HL-60/S4 (cell line): ENCODE measurements at regions not wholly inside any gene's neighbourhood (a gene's known extent, or its start where the extent isn't known, plus 50 kb on each side); places are given as distances from the start of the nearest gene placed in this dataset.

Experiments
- in situ Hi-C: fragments of 300-500 bp; cut with MboI; formaldehyde crosslinking; loops from 2 replicates; pipeline ENCODE4 v1.14.3; 2022; ENCODE audit warnings: low sequenced_read_pairs

DNA sequence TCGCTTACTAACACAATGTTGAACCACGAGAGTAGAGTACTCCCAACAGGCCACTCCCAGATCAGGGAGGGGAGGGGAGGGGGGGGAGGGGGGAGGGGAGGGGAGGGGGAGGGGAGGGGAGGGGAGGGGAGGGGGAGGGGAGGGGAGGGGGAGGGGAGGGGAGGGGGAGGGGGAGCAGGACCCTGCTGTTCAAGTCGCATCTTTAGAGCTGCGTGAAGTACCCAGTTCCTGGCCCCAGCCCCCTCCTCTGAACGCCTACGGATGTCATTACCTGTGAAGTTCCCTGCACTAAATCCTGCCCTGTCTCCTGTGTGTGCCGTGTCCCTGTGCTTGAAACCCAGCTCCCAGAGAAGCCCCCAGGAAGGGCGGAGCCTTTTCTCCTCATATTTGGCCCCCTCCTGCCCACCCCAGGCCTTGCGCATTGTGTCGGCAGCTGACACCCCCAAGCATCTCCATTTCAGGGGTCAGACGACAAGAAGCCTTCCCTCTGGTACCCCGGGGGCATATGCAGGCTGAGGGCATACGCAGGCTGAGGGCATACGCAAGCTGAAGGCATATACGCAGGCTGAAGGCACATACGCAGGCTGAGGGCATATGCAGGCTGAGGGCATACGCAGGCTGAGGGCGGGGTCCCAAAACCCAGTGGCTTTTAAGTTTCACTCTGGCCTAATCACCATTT lies 330.2 kb downstream of the C16orf95 start:
- in situ Hi-C loops: no loop called here

DNA sequence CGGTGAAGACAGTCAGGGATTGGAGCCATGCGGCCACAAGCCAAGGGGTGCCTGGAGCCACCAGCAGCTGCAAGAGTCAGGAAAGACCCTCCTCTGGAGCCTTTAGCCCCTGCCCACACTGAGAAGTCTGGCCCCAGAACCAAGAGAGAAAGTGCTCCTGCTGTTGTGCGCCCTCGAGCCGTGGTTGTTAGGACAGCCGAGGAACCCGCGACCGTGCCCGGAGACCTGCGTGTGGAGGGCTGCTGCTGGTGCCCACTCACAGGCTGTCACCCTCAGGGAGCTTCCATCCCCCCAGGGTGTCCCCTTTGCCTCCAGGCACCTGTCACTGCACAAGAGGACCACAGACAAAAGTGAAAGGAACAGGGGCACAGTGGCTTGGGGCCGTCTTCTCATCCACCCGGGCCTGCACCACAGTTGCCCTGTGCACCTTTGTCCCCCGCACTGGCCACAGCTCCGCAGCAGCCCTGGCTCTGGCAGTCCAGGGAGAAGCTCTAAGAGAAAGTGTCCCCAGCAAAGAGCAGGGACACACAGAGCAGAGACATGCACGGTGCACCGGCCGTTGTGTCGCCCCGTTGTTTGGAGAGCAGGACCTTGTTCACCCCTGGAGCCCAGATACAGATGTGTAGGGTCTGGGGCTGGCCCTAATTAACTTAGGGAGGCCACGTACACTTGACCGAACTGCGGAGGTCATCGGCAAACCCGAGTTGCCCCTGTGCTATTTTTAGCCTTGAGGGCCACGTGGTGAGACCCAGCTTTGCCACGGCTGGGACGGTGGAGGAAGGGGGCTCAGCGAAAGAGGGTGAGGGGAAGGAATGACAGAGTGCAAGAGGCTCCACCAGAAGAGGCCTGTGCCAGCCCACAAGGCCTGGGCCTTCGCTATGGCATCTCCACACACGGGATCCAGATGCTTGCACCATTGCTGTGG lies 329.2 kb downstream of the C16orf95 start:
- in situ Hi-C loops: no loop called here

DNA sequence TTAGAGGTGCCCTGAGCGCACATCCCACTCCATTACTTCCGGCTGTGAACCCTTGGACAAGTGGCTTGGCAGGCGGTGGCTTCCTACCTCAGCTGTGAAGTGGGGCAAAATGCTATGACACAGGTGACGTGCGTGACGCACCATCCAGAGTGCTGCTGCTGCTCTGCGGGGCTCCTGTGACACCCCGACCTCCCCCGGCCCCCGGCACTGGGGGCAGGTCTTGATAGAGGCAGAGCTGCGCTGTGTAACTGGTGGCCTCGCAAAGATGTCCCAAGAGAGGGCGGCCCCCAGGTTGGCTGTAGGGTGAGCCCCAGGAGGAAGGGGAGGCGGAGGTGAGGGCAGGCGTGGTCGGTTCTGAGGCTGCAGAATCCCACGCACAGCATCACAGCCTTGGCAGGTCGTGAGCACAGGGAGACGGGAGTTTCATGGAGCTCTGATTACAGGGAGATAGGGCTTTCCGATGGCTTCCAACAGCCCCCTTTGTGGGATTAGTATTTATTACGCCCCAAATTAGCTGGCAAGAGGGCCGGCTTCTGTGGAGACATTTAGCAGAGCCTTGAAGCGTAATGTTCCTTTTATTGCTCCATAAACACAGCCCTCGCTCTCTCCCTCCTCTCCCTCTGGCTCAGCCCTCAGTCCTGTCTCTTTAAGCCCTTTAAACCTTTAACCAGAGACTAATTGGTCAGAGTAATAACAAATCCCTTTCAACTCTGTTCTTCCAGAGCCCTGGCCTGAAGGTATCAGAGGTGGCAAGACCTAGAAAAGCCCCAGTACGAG lies 328.1 kb downstream of the C16orf95 start:
- in situ Hi-C loops: no loop called here

DNA sequence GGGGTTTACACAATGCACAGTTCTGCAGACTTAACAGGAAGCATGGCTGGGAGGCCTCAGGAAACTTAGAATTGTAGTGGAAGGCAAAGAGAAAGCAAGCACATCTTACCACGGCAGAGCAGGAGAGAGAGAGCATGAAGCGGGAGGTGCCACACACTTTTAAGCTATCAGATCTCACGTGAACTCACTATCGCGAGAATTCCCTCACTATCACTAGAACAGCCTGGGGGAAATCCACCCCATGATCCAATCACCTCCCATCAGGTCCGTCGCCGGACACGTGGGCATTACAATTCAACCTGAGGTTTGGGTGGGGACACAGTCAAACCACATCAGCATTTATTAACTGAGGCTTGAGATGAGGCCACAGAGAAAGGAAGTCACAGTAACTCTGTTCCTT lies 326.7 kb downstream of the C16orf95 start:
- in situ Hi-C loops: no loop called here

DNA sequence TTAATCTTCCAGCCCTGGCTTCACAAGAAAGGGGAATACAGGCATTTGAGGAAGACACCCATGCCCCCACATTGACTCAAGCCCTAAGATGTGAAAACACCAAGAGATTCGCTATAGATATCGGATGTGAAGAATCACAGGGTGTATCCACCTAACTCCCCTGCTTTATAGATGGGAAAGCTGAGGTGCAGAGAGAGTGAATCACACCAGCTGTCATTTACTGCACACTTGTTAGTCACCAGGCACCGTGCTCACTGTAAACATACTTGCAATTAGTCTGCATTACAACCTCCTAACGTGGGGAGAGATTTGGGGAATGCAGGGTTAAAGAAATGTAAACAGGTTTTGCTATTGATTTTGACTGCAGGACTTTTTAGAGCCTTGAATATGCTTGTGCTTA lies 325.5 kb downstream of the C16orf95 start:
- in situ Hi-C loops: no loop called here

DNA sequence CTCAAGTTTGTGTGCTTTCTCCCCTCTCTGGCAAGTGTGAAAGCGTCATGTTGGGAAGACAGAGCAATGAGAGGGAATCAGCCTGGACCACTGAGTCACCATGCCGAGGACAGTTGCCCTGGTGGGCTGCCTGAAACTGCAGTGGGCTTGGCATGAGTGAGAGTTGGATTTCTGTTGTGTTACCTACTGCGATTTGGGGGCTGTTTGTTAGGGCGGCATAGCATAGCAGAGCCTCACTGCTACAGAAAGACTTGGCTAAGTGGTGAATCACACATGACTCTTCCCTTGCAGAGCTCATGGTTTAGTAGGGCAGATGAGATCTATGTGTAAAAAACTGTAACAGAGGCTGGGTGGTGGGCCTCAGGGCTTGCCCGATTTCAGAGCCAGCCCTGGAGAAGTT lies 324.6 kb downstream of the C16orf95 start:
- in situ Hi-C loops: no loop called here

DNA sequence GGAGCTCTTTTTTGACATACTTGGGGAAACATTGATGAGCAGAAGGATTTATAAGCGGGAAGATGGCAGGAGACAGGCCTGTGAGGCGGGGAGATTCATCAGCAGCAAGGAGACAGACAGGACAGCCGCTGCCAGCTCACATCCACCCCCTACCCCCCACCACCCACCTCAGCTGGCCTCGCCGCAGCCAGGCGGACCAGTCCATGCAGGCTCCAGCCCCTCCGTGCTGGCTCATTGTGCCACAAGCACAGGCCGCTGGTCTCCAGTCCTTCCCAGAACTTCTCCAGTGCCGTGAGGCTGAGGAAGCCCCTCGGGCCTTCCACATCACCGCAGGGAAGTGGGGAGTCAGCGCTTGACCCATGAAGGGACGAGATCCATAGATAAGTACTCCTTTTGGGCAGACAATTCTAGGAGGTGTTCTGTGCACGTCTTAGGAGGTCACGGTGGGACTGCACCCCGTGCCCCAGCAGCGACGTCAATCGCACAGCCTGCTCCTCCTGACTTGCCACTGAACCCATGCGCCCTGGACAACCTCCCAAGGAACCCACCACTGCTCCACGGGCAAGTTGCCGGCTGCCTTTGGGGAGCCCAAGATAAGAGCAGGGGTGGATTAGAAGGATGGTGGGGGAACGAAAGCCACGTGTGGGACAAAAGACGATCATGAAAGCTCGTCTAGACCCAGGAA lies 323.6 kb downstream of the C16orf95 start:
- in situ Hi-C loops: no loop called here

DNA sequence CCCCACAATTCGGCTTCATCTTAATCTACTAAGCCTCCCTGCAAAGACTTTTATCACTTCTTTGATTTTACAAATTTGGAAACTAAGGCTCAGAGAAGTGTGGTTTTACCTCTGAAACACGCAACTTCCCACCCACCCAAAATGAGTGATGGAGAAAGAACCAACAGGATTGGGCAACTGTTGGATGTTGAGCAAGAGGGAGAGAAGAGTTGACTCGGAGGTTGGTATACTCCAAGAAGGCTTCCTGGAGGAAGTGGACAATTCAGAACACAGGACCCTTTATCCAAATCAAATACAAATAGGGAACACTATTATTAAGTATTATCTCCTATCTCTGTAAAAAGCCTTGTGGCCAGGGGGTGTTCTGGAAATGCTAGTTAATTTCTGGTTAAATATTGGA lies 323.0 kb downstream of the C16orf95 start:
- in situ Hi-C loops: no loop called here

DNA sequence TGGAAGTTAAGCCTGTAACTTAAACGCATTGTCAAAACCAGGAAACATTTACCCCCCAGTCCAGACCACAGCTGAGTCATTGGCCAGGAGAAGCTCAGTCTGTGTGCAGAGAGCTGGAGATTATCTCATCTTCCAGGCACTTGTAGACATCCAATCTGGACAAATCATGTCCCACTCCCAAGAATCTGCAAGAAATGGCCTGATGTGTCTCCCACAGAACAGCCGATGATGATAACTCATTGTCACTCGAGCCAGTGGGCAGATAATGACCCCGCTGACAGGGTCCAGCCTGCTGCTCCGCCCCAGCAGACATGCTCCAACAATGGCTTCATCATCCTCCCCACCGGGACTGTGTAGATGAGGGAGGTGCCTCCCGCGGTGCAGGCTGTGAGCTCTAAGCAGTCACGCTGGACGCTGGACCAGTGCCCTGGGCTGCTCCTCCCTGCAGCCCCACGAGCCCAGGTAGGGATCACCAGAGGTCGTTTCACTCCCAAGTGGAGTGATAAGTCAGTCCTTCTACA lies 322.5 kb downstream of the C16orf95 start:
- in situ Hi-C loops: no loop called here

DNA sequence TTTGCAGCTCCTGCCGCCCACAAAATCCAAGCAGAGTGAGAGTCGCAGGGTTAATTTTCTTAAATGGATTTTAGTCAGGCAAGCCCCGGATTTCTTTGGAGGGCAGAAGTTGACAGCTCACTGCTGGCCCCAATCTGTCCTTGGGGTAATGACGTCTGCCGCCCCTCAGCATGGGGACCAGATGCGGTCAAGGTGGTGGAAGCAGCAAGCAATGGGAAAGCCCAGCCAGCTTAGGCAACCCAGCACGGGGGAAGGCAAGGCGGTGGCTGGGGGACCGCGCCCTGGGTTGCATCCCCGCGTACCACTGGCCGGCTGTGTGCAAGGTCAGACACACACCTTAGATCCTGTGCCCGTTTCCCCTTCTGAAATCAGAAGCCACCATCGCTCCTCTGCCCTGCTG lies 321.7 kb downstream of the C16orf95 start:
- in situ Hi-C loops: no loop called here

DNA sequence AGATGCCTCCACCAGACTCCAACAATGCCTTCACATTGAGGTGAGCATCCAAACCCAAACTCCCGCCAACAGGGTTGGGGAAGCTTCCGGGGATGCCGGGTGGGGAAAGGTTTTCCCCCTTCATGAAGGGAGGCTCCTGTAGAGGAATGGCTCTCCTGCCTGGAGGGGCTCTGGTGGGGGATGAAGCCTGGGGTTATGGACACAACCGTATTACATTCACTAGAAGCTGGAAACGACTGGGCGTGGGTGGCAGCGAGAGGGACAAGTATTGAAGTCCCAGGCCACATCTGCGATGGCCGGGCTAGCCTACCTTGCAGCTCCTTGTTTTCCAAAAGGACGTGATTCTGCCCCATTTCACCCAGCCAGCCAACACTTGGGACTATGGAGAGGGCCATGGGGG lies 321.1 kb downstream of the C16orf95 start:
- in situ Hi-C loops: no loop called here

DNA sequence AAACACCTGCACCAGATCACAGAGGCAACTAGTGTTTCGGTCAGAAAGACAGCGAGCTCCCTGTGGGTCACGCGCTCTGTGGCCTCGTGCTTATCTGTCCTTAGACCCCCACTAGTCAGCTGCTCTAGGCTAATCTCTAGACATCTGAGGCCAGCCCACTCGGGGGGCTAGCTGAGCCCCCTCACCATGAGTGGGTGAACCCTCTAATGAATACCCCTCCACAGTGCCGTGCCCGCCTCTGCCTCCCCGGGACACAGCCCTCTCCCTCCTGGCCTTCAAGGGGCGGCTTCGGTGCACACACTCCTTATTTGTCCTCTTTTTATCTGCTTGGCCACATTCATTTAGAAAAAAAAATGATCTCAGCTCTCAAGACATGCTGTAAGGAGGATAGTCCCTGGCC lies 320.1 kb downstream of the C16orf95 start:
- in situ Hi-C loops: no loop called here

DNA sequence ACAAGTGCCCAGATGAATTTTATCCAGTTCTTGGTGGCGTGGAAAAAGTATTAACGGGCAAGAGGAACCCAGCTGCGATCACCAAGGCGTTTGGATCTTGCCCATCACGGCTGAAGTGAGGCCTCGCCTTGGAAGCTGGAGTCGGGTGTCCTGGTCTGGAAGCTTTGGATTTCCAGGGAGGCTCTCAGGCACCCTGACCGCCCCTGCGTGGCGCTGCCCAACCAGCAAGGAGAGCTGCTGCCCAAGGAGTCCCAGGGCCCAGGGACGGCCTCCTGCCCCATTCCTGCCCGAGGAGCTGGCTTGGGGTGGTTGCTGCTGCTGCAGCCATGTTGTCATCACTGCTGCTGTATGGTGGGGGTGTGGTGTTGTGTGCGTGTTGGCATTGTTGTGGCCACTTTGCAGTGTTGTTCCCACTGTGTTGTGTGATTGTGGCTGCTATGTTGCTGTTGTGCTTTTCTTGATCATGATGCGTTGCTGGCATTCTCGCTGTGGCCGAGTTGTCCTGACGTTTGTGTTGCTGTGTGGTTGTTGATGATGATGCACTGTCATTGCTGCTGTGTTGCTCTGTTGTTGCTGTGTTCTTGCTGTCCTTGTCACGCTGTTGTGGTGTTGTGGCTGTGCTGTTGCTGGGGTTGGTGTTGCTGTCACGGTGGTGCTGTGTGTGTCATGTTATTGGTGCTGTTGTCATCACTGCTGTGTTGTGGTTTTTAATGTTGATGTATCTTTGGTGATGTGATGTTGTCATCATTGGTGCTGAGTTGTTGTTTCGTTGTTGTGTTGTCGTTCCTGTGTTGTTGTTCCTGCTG lies 318.8 kb downstream of the C16orf95 start:
- in situ Hi-C loops: no loop called here

DNA sequence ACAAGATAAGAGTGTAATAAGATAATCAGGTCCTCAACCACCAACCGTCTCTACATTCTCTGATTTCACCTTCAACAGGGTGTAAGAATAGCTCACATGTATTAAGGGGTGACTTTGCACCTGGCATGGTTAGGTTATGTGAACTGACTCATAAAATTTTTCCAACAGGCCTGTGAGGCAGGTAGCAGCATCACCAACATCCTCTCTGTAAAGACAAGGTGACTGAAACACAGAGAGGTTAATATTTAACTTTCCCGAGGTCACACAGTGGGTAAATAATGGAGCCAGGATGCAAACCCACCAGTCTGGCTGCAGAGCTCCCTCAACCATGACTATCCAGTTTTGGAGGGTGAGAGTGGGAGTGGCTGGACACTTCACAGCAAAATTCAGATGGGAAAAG lies 317.2 kb downstream of the C16orf95 start:
- in situ Hi-C loops: no loop called here

DNA sequence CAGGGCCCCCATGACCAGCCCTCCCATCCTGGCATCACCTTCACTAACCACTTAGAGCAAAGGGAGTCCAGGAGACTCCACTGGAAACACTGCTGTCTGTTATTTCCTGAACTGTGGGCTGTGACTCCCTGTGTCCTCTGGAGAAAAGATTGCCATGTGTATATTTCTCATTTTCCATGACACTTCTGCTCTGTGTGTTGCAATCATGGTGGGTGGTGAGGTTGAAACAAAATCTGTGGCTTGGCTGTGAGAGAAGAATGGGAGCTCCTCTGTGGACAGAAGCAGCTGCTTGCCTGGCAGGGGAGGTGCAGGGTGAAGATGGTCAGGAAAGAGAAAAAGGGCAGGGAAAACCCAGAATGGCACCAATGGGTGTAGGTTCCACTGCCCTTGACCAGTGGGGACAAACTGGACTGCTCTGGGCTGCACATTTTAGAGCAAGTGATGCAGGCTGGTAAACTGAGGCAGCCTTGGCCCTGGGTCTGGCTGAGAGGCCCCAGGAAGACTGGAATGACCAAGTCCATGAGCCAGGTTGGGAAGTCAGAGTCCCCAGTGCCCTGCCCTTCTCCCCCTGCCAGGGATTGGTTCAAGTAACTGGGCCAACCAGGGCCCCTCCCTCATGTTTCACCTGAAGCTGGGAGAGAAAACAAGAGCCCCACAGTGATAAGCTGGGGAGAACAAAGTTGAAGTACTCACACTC lies 314.3 kb downstream of the C16orf95 start:
- in situ Hi-C loops: no loop called here

DNA sequence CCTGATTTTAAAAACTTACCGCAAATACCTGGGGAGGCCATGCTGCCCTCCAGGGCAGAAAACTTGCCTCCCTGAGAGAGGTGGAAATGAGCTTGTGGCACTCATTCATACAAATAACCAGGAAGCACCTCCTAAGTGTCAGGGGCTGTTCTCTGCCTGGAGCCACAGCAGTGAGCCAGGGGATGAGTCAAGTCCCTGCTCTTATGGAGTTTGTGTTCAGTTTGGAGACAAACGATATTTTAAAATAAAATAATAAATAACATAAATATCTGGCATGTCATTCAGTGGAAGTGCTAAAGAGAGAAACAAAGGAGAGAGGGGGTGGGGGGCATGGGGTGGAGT lies 313.8 kb downstream of the C16orf95 start:
- in situ Hi-C loops: no loop called here

DNA sequence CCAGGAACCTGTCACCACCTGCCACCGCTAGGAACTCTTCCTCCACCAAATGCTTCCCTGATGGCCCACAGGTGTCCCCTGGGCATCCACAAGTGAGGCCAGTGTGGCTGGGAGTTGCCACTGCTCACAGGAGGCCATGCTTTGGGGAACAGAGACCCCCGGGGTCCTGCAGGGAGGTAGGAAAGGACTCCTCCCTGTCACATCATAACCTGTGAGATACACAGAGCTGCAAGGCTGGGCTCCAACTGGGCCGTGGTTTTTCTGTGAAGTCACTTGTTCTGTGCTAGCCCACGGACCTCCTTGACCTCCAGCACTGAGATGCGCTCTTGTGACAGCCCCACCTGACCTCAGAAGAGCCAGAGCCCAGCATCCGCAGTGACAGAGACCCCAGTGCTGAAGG lies 311.2 kb downstream of the C16orf95 start:
- in situ Hi-C loops: no loop called here

DNA sequence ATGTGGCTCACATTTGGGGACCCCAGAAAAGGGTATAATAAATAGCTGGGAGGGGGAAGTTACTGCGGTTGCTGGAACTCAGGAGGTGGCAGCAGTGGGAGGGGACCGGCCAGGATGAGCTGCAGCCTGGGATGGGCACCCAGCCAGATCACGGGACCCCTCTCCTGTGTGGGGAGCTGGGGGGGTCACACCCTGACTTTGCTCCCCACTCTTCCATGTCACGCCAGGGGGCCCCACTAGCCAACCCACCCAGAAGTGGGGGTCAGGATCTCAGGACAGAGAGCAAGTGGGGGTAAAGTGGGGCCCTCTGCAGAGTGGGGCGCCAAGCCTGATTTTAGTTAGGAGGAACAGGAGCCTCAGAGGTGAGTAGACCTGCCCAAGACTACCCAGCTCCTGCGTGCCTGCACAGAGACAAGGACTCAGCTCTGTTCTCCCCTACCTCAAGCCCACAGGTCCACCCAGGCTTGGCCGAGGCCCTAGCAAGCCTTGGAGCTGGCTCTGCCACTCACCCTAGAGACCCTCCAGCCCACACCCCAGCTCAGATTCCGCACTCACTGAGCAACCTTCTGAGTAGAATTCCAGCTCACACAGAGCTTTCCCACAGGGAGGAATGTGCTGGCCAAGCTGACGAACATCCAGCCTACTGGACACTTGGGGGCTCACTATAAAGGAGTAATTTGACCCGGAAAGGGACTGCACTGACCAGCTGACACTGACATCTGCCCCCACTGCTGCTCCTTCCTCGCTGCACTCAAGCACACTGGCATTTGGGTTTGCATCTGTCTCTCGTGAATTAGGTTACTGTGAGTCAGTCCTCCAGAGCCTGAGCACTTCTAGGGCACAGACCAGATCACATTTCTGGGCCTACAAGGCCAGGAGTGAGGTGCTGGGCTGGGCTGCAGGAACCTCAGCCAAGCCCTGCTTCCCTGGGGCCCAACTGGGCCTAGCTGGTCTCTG lies 310.1 kb downstream of the C16orf95 start:
- in situ Hi-C loops: no loop called here
